UCSD-AML1 (cell line): ENCODE measurements at regions not wholly inside any gene's neighbourhood (a gene's known extent, or its start where the extent isn't known, plus 50 kb on each side); places are given as distances from the start of the nearest gene placed in this dataset.

Source experiments
- DNase-seq: peaks from one replicate; lab custom pipeline; 2025; ENCODE audit not compliant: unreplicated experiment; lab: John Stamatoyannopoulos, UW

GRCh38 chr2:49207204-49207603, 52.9 kb upstream of the FSHR start:
- no peak for DNase-seq
